Breast epithelium (tissue), 4 donors: ENCODE measurements at regions not wholly inside any gene's neighbourhood (a gene's known extent, or its start where the extent isn't known, plus 50 kb on each side); places are given as distances from the start of the nearest gene placed in this dataset.
"Not testable (repeated sequence)": the region's sequence is repeated elsewhere in the genome, so short reads cannot be mapped to it uniquely, and the experiment has no call there.

Experiments
- DNase-seq, 2 donors: peaks; one replicate each; pipeline ENCODE4 v3.0.0-alpha.2; 2019; ENCODE audit warnings: low spot score in 2 of 2
- H3K27ac ChIP-seq, 2 donors: fragments of 200-600 bp; sonication (generic) in 1 of 2; one replicate each; pipeline ENCODE4 v1.5.1; 2016 to 2019; ENCODE audit warnings: mild to moderate bottlenecking in 1 of 2
- H3K27me3 ChIP-seq, 2 donors: fragments of 200-600 bp; sonication (generic) in 1 of 2; one replicate each; pipeline versions ENCODE4 v1.5.1 to v1.6.0; 2017 to 2019; ENCODE audit warnings: control low read depth in 1 of 2, mild to moderate bottlenecking in 1 of 2
- H3K36me3 ChIP-seq: fragments of 200-600 bp; one replicate; pipeline ENCODE4 v1.5.1; 2019
- H3K4me1 ChIP-seq, 2 donors: fragments of 200-600 bp; sonication (generic); one replicate each; pipeline ENCODE4 v1.5.1; 2016 to 2019; ENCODE audit warnings: control low read depth in 1 of 2
- H3K4me3 ChIP-seq, 3 donors: fragments of 200-600 bp; sonication (generic); 1 replicate in 2 of 3; 2 replicates in 1 of 3; pipeline ENCODE4 v1.5.1; 2016 to 2019; ENCODE audit warnings: mild to moderate bottlenecking in 3 of 3, moderate library complexity in 2 of 3
- H3K9me3 ChIP-seq, 2 donors: fragments of 200-600 bp; sonication (generic) in 1 of 2; one replicate each; pipeline ENCODE4 v1.5.1; 2016 to 2019; ENCODE audit warnings: control low read depth in 1 of 2
- POLR2A ChIP-seq: fragments of 450-650 bp; IDR thresholded peaks from one replicate; pipeline ENCODE4 v1.6.1; 2016; ENCODE audit warnings: antibody characterized with exemption, mild to moderate bottlenecking, moderate library complexity
- POLR2AphosphoS5 ChIP-seq, 3 donors: sonication (generic); formaldehyde crosslinking; IDR thresholded peaks; one replicate each; pipeline ENCODE4 v1.6.1; 2017; ENCODE audit warnings: antibody characterized with exemption in 3 of 3
- intact Hi-C: fragments of 100-400 bp; cut with DNase I; formaldehyde crosslinking; loops from one replicate; pipeline ENCODE4 v1.15.1; 2023; ENCODE audit warnings: low total_unique reads
- TF ChIP-seq, protein P1 (sequence below), 3 donors: fragments of 450-650 bp; IDR thresholded peaks; one replicate each; pipeline ENCODE4 v1.5.1; 2016 to 2017; ENCODE audit warnings: antibody characterized with exemption in 3 of 3, mild to moderate bottlenecking in 3 of 3, moderate library complexity in 3 of 3

DNA sequence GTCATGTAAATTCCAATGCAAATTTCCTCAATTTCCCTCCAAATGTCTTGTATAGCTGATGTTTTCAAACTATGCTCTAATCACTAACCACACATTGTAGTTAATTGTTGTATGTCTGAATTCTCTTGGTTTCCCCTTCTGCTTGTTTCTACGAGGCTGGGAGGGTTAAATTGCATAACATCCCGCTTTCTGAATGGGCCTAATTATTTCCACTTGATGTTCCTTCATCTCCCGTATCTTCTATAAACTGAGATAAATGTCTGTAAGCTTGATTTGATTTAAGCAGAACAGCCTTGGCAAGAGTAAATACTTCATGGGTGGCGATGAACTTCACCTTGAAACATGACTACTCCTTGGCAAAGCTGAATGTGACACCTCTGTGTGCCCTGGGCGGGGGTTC is 72.2 kb downstream of the SERINC2 start:
- DNase-seq = no peak
- no peaks in the 10 kb centered on the region for H3K9me3 ChIP-seq
- H3K4me1 ChIP-seq = no peaks in the 10 kb centered on the region
- intact Hi-C loops = no loop called here
- no peak overlapping the region for H3K27ac ChIP-seq
- no peaks in the 10 kb centered on the region for H3K36me3 ChIP-seq
- H3K27me3 ChIP-seq = no peaks in the 10 kb centered on the region
- TF ChIP-seq POLR2A = no peak
- no peak for TF ChIP-seq POLR2AphosphoS5 (IDR thresholded peaks at IDR 0.05)
- TF ChIP-seq, protein P1, sequence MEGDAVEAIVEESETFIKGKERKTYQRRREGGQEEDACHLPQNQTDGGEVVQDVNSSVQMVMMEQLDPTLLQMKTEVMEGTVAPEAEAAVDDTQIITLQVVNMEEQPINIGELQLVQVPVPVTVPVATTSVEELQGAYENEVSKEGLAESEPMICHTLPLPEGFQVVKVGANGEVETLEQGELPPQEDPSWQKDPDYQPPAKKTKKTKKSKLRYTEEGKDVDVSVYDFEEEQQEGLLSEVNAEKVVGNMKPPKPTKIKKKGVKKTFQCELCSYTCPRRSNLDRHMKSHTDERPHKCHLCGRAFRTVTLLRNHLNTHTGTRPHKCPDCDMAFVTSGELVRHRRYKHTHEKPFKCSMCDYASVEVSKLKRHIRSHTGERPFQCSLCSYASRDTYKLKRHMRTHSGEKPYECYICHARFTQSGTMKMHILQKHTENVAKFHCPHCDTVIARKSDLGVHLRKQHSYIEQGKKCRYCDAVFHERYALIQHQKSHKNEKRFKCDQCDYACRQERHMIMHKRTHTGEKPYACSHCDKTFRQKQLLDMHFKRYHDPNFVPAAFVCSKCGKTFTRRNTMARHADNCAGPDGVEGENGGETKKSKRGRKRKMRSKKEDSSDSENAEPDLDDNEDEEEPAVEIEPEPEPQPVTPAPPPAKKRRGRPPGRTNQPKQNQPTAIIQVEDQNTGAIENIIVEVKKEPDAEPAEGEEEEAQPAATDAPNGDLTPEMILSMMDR (IDR thresholded peaks at IDR 0.05) = no peak
- H3K4me3 ChIP-seq = no peak overlapping the region

DNA sequence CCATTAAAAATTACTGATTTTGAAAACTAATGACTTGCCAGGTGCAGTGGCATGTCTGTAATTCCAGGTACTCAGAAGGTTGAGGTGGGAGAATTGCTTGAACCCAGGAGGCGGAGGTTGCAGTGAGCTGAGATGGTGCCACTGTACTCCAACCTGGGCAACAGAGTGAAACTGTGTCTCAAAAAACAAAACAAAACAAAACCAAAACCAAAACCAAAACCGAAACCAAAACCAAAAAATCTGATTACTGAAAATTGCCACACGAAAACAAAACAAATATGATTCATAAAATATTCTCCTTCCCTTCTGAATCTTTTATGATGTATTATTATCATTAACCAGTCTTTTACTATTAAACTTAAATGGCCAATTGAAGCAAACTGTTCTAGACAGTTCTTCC is 74.1 kb downstream of the SERINC2 start:
- intact Hi-C loops = no loop called here
- TF ChIP-seq POLR2A (no peak), POLR2AphosphoS5 (IDR thresholded peaks at IDR 0.05) (no peak)
- TF ChIP-seq, protein P1 (IDR thresholded peaks at IDR 0.05) = no peak

DNA sequence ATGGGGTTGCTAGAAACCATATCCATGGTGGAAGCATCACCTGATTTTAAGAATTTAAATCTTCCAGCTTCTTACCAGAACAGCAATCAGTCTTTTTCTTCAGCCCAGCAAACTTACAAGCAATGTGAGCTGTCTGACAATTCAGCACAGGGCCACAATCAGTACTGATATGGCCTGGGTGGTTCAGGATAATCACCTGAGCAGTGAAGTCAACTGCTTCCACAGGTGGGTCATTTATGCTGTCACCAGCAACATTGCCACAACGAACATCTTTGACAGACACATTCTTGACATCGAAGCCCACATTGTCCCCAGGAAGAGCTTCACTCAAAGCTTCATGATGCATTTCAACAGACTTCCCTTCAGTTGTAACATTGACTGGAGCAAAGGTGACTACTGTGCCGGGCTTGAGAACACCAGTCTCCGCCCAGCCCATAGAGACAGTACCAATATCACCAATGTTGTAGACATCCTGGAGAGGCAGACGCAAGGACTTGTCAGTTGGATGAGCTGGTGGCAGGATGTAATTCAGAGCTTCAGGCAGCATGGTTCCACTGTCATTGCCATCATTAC is 74.8 kb downstream of the SERINC2 start:
- TF ChIP-seq POLR2A = no peak
- TF ChIP-seq, protein P1 (IDR thresholded peaks at IDR 0.05) = no peak
- no peak for TF ChIP-seq POLR2AphosphoS5 (IDR thresholded peaks at IDR 0.05)

More for the DNA sequence above, 74.1 kb downstream of the SERINC2 start:
- H3K4me1 ChIP-seq = no peaks in the 10 kb centered on the region
- H3K4me3 ChIP-seq = no peak overlapping the region
- no peak overlapping the region for H3K27ac ChIP-seq
- no peaks in the 10 kb centered on the region for H3K27me3 ChIP-seq
- no peaks in the 10 kb centered on the region for H3K36me3 ChIP-seq
- no peaks in the 10 kb centered on the region for H3K9me3 ChIP-seq
- DNase-seq = no peak

DNA sequence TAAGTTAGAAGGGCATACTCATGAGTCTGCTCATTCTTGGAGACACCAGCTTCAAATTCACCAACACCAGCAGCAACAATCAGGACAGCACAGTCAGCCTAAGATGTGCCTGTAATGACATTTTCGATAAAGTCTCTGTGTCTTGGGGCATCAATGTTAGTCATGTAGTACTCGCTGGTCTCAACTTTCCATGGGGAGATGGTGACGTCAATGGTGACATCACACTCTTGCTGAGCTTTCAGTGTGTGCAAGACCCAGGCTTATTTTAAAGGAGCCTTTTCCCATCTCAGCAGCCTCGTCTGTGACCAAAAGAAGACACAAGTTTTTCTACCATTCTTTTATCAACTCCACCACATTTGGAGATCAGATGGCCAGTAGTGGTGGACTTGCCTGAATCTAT is 75.5 kb downstream of the SERINC2 start:
- H3K9me3 ChIP-seq = no peaks in the 10 kb centered on the region
- no peak overlapping the region for H3K4me3 ChIP-seq
- no peaks in the 10 kb centered on the region for H3K36me3 ChIP-seq
- DNase-seq = no peak
- H3K27me3 ChIP-seq = no peaks in the 10 kb centered on the region
- H3K4me1 ChIP-seq = no peaks in the 10 kb centered on the region
- no peak overlapping the region for H3K27ac ChIP-seq
- TF ChIP-seq POLR2AphosphoS5 (IDR thresholded peaks at IDR 0.05) = no peak
- no peak for TF ChIP-seq POLR2A
- TF ChIP-seq, protein P1 (IDR thresholded peaks at IDR 0.05) = no peak
- intact Hi-C loops = no loop called here

More for the DNA sequence above, 74.8 kb downstream of the SERINC2 start:
- no peak for DNase-seq
- Histone ChIP-seq H3K4me3 (no peak overlapping the region), H3K27me3 (no peaks in the 10 kb centered on the region), H3K4me1 (no peaks in the 10 kb centered on the region), H3K9me3 (no peaks in the 10 kb centered on the region), H3K27ac (no peak overlapping the region), H3K36me3 (no peaks in the 10 kb centered on the region)
- intact Hi-C loops = no loop called here

DNA sequence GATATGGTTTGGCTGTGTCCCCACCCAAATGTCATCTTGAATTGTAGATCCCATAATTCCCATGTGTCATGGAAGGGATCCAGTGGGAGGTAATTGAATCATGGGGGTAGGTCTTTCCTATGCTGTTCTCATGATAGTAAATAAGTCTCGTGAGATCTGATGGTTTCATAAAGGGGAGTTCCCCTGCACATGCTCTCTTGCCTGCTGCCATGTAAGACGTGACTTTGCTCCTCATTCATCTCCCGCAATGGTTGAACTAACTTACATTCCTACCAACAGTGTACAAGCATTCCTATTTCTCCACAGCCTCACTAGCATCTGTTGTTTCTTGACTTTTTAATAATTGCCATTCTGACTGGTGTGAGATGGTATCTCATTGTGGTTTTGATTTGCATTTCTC is 76.6 kb downstream of the SERINC2 start:
- H3K9me3 ChIP-seq, DNase-seq, H3K36me3 ChIP-seq, H3K27me3 ChIP-seq, H3K4me1 ChIP-seq, H3K4me3 ChIP-seq, H3K27ac ChIP-seq, intact Hi-C loops: not testable (repeated sequence)

DNA sequence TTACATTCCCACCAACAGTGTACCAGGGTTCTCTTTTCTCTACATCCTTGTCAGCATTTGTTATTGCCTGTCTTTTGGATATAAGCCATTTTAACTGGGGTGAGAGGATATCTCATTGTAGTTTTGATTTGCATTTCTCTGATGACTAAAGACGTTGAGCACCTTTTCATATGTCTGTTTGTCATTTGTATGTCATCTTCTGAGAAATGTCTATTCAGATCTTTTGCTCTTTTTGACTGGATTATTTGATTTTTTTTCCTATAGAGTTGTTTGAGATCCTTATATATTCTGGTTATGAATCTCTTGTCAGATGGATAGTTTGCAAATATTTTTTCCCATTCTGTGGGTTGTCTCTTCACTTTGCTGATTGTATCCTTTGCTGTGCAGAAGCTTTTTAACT is 77.6 kb downstream of the SERINC2 start:
- H3K4me3 ChIP-seq, H3K4me1 ChIP-seq, H3K27ac ChIP-seq, H3K9me3 ChIP-seq, H3K27me3 ChIP-seq, DNase-seq, intact Hi-C loops, H3K36me3 ChIP-seq: not testable (repeated sequence)

DNA sequence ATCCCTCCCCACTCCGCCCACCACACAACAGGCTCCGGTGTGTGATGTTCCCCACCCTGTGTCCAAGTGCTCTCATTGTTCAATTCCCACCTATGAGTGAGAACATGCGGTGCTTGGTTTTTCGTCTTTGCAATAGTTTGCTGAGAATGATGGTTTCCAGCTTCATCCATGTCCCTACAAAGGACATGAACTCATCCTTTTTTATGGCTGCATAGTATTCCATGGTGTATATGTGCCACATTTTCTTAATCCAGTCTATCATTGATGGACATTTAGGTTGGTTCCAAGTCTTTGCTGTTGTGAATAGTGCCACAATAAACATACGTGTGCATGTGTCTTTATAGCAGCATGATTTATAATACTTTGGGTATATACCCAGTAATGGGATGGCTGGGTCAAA is 81.0 kb upstream of the TINAGL1 start:
- intact Hi-C loops, H3K4me3 ChIP-seq, H3K36me3 ChIP-seq: not testable (repeated sequence)

DNA sequence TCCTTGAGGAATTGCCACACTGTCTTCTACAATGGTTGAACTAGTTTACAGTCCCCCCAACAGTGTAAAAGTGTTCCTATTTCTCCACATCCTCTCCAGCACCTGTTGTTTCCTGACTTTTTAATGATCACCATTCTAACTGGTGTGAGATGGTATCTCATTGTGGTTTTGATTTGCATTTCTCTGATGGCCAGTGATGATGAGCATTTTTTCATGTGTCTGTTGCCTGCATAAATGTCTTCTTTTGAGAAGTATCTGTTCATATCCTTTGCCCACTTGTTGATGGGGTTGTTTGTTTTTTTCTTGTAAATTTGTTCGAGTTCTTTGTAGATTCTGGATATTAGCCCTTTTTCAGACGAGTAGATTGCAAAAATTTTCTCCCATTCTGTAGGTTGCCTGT is 80.5 kb upstream of the TINAGL1 start:
- H3K4me3 ChIP-seq, H3K27me3 ChIP-seq, DNase-seq, H3K36me3 ChIP-seq, H3K27ac ChIP-seq, intact Hi-C loops, H3K4me1 ChIP-seq, H3K9me3 ChIP-seq: not testable (repeated sequence)

More for the DNA sequence above, 81.0 kb upstream of the TINAGL1 start:
- not testable (repeated sequence) for DNase-seq, H3K4me1 ChIP-seq, H3K27me3 ChIP-seq, H3K27ac ChIP-seq, H3K9me3 ChIP-seq
